22Rv1 (cell line): ENCODE measurements at regions not wholly inside any gene's neighbourhood (a gene's known extent, or its start where the extent isn't known, plus 50 kb on each side); places are given as distances from the start of the nearest gene placed in this dataset.

ENCODE experiments used
- ZFX ChIP-seq: fragments of 450-650 bp; IDR thresholded peaks from 2 replicates; pipeline ENCODE4 v1.6.1; 2017; ENCODE audit warnings: antibody characterized with exemption, borderline replicate concordance
- TF ChIP-seq, protein P1 (sequence below): fragments of 450-650 bp; IDR thresholded peaks from 2 replicates; pipeline ENCODE4 v1.5.1; 2017; ENCODE audit warnings: mild to moderate bottlenecking

DNA sequence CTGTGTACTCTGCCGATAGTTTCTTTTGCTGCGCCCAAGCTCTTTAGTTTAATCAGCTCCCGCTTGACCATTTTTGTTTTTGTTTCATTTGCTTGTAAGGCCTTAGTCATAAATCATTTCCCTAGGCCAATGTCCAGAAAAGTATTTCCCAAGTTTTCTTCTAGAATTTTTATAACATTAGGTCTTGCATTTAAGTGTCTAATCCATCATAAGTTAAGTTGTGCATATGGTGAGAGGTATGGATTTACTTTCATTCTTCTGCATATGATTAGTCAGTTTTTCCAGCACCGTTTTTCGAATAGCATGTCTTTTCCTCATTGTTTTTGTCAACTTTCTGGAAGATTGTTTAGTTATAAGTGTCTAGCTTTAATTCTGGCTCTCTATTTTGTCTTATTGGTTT lies 484.8 kb upstream of the CNTNAP5 start:
- TF ChIP-seq, protein P1, sequence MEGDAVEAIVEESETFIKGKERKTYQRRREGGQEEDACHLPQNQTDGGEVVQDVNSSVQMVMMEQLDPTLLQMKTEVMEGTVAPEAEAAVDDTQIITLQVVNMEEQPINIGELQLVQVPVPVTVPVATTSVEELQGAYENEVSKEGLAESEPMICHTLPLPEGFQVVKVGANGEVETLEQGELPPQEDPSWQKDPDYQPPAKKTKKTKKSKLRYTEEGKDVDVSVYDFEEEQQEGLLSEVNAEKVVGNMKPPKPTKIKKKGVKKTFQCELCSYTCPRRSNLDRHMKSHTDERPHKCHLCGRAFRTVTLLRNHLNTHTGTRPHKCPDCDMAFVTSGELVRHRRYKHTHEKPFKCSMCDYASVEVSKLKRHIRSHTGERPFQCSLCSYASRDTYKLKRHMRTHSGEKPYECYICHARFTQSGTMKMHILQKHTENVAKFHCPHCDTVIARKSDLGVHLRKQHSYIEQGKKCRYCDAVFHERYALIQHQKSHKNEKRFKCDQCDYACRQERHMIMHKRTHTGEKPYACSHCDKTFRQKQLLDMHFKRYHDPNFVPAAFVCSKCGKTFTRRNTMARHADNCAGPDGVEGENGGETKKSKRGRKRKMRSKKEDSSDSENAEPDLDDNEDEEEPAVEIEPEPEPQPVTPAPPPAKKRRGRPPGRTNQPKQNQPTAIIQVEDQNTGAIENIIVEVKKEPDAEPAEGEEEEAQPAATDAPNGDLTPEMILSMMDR, result no peak
- no peak for TF ChIP-seq ZFX
